ENCODE measurements at regions not wholly inside any gene's neighbourhood (a gene's known extent, or its start where the extent isn't known, plus 50 kb on each side); places are given as distances from the start of the nearest gene placed in this dataset.
"Not testable (repeated sequence)": the region's sequence is repeated elsewhere in the genome, so short reads cannot be mapped to it uniquely, and the experiment has no call there.

- ATAC-seq (ENCODE audit: poor library complexity) (no peak), DNase-seq (no peak)
- intact Hi-C loops (cut with DNase I): no loop called here
Observed at GRCh38 chr7:98762620-98763019, 107.2 kb downstream of the TMEM130 start.

DNA sequence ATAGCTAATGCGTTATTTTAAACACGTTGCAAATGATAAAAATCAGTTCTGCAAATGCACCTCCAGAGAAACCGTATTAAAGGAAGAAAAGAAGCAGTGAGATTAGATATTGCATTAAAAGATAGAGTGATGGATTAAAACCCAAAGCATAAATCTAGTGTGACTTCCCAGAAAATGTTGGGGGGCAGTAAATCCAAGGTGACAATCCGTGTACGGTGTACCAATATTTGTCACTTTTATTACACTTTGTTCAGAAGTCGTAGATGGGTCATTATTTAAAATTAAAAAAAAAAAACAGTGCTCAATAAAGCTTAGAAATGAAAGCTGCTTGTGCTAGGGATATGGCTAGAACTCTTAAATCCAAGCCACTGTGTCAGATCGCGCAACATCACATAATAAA, 106.4 kb downstream of the TMEM130 start:
- intact Hi-C loops (cut with DNase I): no loop called here
- ATAC-seq (ENCODE audit: poor library complexity) (no peak), DNase-seq (no peak)

- intact Hi-C loops (cut with DNase I): no loop called here
- DNase-seq (no peak), ATAC-seq (ENCODE audit: poor library complexity) (no peak)
Observed at GRCh38 chr7:98764946-98765345, 104.9 kb downstream of the TMEM130 start.

GRCh38 chr7:98770085-98770484, 99.7 kb downstream of the TMEM130 start:
- intact Hi-C loops (cut with DNase I); ATAC-seq (ENCODE audit: poor library complexity); DNase-seq: not testable (repeated sequence)

GRCh38 chr7:98771519-98771918, 98.3 kb downstream of the TMEM130 start:
- DNase-seq: peak; percentile 49
- ATAC-seq (ENCODE audit: poor library complexity): peak; percentile 51
- intact Hi-C loops (cut with DNase I): no loop called here

GRCh38 chr7:98771941-98772603, 97.7 kb downstream of the TMEM130 start:
- intact Hi-C loops (cut with DNase I): no loop called here
- ATAC-seq (ENCODE audit: poor library complexity): no peak
- no peak for DNase-seq

- intact Hi-C loops (cut with DNase I): no loop called here
- ATAC-seq (ENCODE audit: poor library complexity) (no peak), DNase-seq (no peak)
Observed at GRCh38 chr7:98774884-98775283, 94.9 kb downstream of the TMEM130 start.

DNA sequence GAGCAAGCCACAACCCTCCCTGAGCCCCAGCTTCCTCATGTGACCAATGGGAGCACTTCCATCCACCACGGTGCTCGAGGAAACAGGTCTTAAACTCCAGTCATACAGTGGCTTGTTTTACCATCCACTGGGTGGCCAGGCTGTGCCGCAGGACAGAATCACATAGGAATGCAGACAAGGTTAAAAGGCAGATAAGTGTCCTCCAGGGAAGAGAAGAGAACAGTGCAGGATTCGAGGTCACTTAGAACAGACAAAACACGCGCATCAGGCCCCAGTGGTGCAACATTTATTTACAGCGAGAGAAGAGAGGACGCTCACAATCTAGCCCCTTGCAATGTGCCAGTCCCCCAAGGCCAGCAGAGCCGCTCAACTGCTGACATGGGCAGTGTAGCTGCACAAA, 92.8 kb downstream of the TMEM130 start:
- ATAC-seq (ENCODE audit: poor library complexity) (peak; percentile 89), DNase-seq (no peak)
- intact Hi-C loops (cut with DNase I): no loop called here

DNA sequence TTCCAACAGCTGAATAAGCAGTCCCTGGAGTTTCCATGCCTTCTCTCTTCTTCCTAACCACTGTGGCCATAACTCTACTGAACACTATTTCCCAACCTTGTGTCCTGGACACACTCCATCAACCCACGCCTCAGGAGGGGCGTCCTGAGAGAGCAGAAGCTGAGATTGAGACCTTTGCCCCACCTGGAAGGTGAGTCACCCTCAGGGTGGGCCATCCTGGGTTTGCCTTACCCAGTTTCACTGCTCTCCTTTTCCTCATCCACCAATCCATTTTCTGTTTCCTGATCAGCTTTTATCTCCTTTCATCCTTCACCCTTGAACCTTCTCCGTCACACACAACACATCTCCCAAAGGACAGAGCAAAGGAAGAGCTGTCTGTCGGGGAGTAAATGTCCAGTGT, 91.4 kb downstream of the TMEM130 start:
- DNase-seq: no peak
- no peak for ATAC-seq (ENCODE audit: poor library complexity)
- intact Hi-C loops (cut with DNase I): no loop called here

- DNase-seq (no peak), ATAC-seq (ENCODE audit: poor library complexity) (no peak)
- intact Hi-C loops (cut with DNase I): no loop called here
Observed at GRCh38 chr7:98779800-98780587, 89.8 kb downstream of the TMEM130 start.

DNA sequence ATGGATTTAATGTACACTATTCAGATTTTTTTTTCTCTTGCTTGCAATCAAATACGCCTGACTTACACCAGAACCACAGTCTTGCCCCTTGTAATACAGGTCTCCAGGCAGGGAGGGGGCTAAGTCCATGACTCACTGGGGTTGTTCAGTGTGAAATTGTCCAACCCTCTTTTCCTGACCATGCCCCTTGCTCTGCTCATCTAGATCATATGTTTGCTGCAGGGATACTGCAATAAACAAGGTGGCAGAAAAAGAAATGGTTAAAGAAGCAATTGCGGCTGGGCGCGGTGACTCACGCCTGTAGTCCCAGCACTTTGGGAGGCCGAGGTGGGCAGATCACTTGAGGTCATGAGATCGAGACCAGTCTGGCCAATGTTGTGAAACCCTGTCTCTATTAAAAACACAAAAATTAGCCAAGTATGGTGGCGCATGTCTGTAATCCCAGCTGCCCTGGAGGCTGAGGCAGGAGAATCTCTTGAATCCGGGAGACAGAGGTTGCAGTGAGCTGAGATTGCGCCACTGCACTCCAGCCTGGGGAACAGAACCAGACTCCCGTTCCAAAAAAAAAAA, 85.5 kb downstream of the TMEM130 start:
- intact Hi-C loops (cut with DNase I): no loop called here
- no peak for DNase-seq

DNA sequence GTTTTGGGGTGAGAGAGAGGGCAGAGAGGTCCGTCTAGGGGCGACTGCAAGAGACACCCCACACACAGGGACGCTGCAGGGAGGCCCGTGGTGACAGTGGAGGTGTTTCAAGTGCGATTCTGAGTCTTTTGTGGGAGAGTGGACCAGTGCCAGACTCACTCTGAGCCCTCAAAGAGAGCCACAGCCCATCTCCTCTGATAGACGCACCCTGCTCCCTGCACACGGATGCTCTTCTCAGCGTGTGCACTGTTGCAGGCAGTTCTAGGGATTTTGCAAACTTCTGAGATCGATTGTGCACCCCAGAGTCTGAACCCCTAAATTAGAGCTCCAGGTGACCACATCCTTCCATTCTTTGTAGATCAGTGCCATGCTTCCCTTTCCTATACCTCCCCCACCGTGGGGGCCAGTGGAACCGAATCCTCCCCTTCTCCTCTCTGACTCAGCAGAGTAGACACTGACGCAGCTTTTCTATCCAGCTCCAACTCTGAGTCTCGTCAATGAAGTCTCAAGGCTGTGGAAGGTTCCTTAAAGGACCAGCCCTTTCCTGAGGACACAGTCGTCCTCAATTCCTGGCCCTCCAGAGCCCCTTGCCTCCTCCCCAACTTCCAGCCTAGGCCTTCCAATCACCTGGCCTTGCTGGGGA, 83.8 kb downstream of the TMEM130 start:
- intact Hi-C loops (cut with DNase I): no loop called here
- ATAC-seq (ENCODE audit: poor library complexity) (no peak), DNase-seq (no peak)

More for the DNA sequence above, 85.5 kb downstream of the TMEM130 start:
- ATAC-seq (ENCODE audit: poor library complexity): no peak

DNA sequence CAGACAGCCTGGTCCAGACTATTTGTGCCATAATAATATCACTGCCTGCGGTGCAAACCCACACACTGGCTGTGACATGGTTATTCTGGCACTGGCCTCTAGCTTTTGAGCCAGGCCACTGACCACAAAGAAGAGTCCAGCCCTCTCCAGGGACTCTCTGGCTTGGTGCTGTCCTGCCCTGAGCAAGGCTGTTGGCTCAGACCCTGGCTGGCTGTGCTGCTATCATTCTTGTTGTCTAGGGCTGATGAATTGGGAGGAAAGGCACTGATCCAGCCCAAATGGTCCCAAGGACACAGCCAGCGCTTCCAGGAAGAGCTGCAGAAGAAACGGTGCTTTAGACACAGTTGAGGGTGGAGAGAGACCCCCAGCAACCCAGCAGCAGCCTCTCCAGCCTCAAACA, 80.8 kb downstream of the TMEM130 start:
- ATAC-seq (ENCODE audit: poor library complexity) (no peak), DNase-seq (peak; percentile 57)
- intact Hi-C loops (cut with DNase I): no loop called here

- intact Hi-C loops (cut with DNase I); DNase-seq; ATAC-seq (ENCODE audit: poor library complexity): not testable (repeated sequence)
Observed at GRCh38 chr7:98794453-98794852, 75.4 kb downstream of the TMEM130 start.

GRCh38 chr7:98795741-98796493, 73.9 kb downstream of the TMEM130 start:
- intact Hi-C loops (cut with DNase I): no loop called here
- no peak for ATAC-seq (ENCODE audit: poor library complexity)
- no peak for DNase-seq
